ENCODE measurements at regions not wholly inside any gene's neighbourhood (a gene's known extent, or its start where the extent isn't known, plus 50 kb on each side); places are given as distances from the start of the nearest gene placed in this dataset.

GRCh38 chr16:51971184-51971583 is 575.8 kb downstream of the TOX3 start:
- no peak overlapping the region for H3K4me3 ChIP-seq
- no peak overlapping the region for H3K4me2 ChIP-seq
- H3K9ac ChIP-seq: no peak overlapping the region
- H3K36me3 ChIP-seq: no peaks in the 10 kb centered on the region
- no peak overlapping the region for H3K27ac ChIP-seq
- TF ChIP-seq Cebpa-rat (IDR thresholded peaks at IDR 0.05): no peak
- no peaks in the 10 kb centered on the region for H3K27me3 ChIP-seq
- peaks cover 11% of the 10 kb centered on the region; the same call in 1 of the 2 replicates for H3K4me1 ChIP-seq
- H4K20me1 ChIP-seq: no peaks in the 10 kb centered on the region
- H3K9me3 ChIP-seq: no peaks in the 10 kb centered on the region

GRCh38 chr16:51968749-51969148 is 578.2 kb downstream of the TOX3 start:
- Histone ChIP-seq H3K4me3 (no peak overlapping the region), H3K27me3 (no peaks in the 10 kb centered on the region), H3K9ac (no peak overlapping the region), H3K36me3 (no peaks in the 10 kb centered on the region), H3K4me1 (peaks cover 11% of the 10 kb centered on the region; the same call in 1 of the 2 replicates), H4K20me1 (no peaks in the 10 kb centered on the region), H3K27ac (no peak overlapping the region), H3K4me2 (no peak overlapping the region), H3K9me3 (no peaks in the 10 kb centered on the region)
- TF ChIP-seq Cebpa-rat (IDR thresholded peaks at IDR 0.05): no peak

- H3K36me3 ChIP-seq: no peaks in the 10 kb centered on the region
- H4K20me1 ChIP-seq: no peaks in the 10 kb centered on the region
- no peak overlapping the region for H3K4me3 ChIP-seq
- H3K4me2 ChIP-seq: no peak overlapping the region
- no peak overlapping the region for H3K9ac ChIP-seq
- TF ChIP-seq Cebpa-rat (IDR thresholded peaks at IDR 0.05): no peak
- peaks cover 11% of the 10 kb centered on the region; the same call in 1 of the 2 replicates for H3K4me1 ChIP-seq
- H3K27ac ChIP-seq: no peak overlapping the region
- H3K27me3 ChIP-seq: no peaks in the 10 kb centered on the region
- H3K9me3 ChIP-seq: no peaks in the 10 kb centered on the region
Observed at GRCh38 chr16:51967646-51968045, 579.3 kb downstream of the TOX3 start.

GRCh38 chr16:51960931-51961330 is 586.0 kb downstream of the TOX3 start:
- Histone ChIP-seq H3K4me3 (no peak overlapping the region), H3K9ac (no peak overlapping the region)

GRCh38 chr16:51953286-51953985 is 593.5 kb downstream of the TOX3 start:
- Histone ChIP-seq H4K20me1 (no peaks in the 10 kb centered on the region), H3K36me3 (no peaks in the 10 kb centered on the region), H3K4me3 (no peak overlapping the region), H3K9ac (no peak overlapping the region), H3K27me3 (no peaks in the 10 kb centered on the region), H3K27ac (no peak overlapping the region), H3K9me3 (no peaks in the 10 kb centered on the region), H3K4me1 (no peaks in the 10 kb centered on the region), H3K4me2 (no peak overlapping the region)
- no peak for TF ChIP-seq Cebpa-rat (IDR thresholded peaks at IDR 0.05)

More at GRCh38 chr16:51960931-51961330, 586.0 kb downstream of the TOX3 start:
- Histone ChIP-seq H3K9me3 (no peaks in the 10 kb centered on the region), H3K4me1 (no peaks in the 10 kb centered on the region), H3K4me2 (no peak overlapping the region), H3K36me3 (no peaks in the 10 kb centered on the region), H3K27ac (no peak overlapping the region), H3K27me3 (no peaks in the 10 kb centered on the region), H4K20me1 (no peaks in the 10 kb centered on the region)
- no peak for TF ChIP-seq Cebpa-rat (IDR thresholded peaks at IDR 0.05)

- Histone ChIP-seq H3K9me3 (no peaks in the 10 kb centered on the region), H3K4me2 (no peak overlapping the region), H3K9ac (no peak overlapping the region), H3K27me3 (no peaks in the 10 kb centered on the region), H3K27ac (no peak overlapping the region), H3K4me1 (no peaks in the 10 kb centered on the region), H4K20me1 (no peaks in the 10 kb centered on the region), H3K4me3 (no peak overlapping the region), H3K36me3 (no peaks in the 10 kb centered on the region)
- no peak for TF ChIP-seq Cebpa-rat (IDR thresholded peaks at IDR 0.05)
Observed at GRCh38 chr16:51952500-51952899, 594.4 kb downstream of the TOX3 start.

GRCh38 chr16:51951668-51952298 is 595.2 kb downstream of the TOX3 start:
- no peak overlapping the region for H3K4me2 ChIP-seq
- no peak overlapping the region for H3K4me3 ChIP-seq
- no peak overlapping the region for H3K27ac ChIP-seq
- no peaks in the 10 kb centered on the region for H3K4me1 ChIP-seq
- no peaks in the 10 kb centered on the region for H3K9me3 ChIP-seq
- no peaks in the 10 kb centered on the region for H3K36me3 ChIP-seq
- no peaks in the 10 kb centered on the region for H3K27me3 ChIP-seq
- no peaks in the 10 kb centered on the region for H4K20me1 ChIP-seq
- no peak overlapping the region for H3K9ac ChIP-seq
- no peak for TF ChIP-seq Cebpa-rat (IDR thresholded peaks at IDR 0.05)

- H3K36me3 ChIP-seq: no peaks in the 10 kb centered on the region
- no peak for TF ChIP-seq Cebpa-rat (IDR thresholded peaks at IDR 0.05)
- H3K4me2 ChIP-seq: no peak overlapping the region
- no peaks in the 10 kb centered on the region for H4K20me1 ChIP-seq
- no peak overlapping the region for H3K9ac ChIP-seq
- H3K27ac ChIP-seq: no peak overlapping the region
- H3K4me1 ChIP-seq: no peaks in the 10 kb centered on the region
- no peaks in the 10 kb centered on the region for H3K9me3 ChIP-seq
- H3K27me3 ChIP-seq: no peaks in the 10 kb centered on the region
- H3K4me3 ChIP-seq: no peak overlapping the region
Observed at GRCh38 chr16:51950118-51950780, 596.7 kb downstream of the TOX3 start.

GRCh38 chr16:51949282-51949681 is 597.7 kb downstream of the TOX3 start:
- no peak overlapping the region for H3K4me3 ChIP-seq
- no peaks in the 10 kb centered on the region for H4K20me1 ChIP-seq
- no peak overlapping the region for H3K4me2 ChIP-seq
- no peaks in the 10 kb centered on the region for H3K36me3 ChIP-seq
- no peak overlapping the region for H3K27ac ChIP-seq
- H3K4me1 ChIP-seq: no peaks in the 10 kb centered on the region
- H3K9ac ChIP-seq: no peak overlapping the region
- no peaks in the 10 kb centered on the region for H3K27me3 ChIP-seq
- no peak for TF ChIP-seq Cebpa-rat (IDR thresholded peaks at IDR 0.05)
- no peaks in the 10 kb centered on the region for H3K9me3 ChIP-seq

- Histone ChIP-seq H3K9me3 (no peaks in the 10 kb centered on the region), H3K27ac (no peak overlapping the region), H3K4me2 (no peak overlapping the region), H3K36me3 (no peaks in the 10 kb centered on the region), H3K4me3 (no peak overlapping the region), H3K27me3 (no peaks in the 10 kb centered on the region), H3K9ac (no peak overlapping the region), H4K20me1 (no peaks in the 10 kb centered on the region), H3K4me1 (no peaks in the 10 kb centered on the region)
- TF ChIP-seq Cebpa-rat (IDR thresholded peaks at IDR 0.05): no peak
Observed at GRCh38 chr16:51941412-51941811, 605.5 kb downstream of the TOX3 start.
